GM21526 (cell line): ENCODE measurements at regions not wholly inside any gene's neighbourhood (a gene's known extent, or its start where the extent isn't known, plus 50 kb on each side); places are given as distances from the start of the nearest gene placed in this dataset.

Source experiments
- ATAC-seq: cut with Tn5 transposase; IDR thresholded peaks from one replicate; pipeline ENCODE4 v1.9.1; 2021; ENCODE audit warnings: moderate library complexity; ENCODE audit not compliant: unreplicated experiment, low FRiP score

GRCh38 chr4:64503945-64504675, 94.9 kb upstream of the TECRL start:
- ATAC-seq, result no peak

- ATAC-seq, result no peak
Measured at GRCh38 chr4:64503416-64503815, 94.2 kb upstream of the TECRL start.

- no peak for ATAC-seq
Measured at GRCh38 chr4:64497491-64497890, 88.2 kb upstream of the TECRL start.

- no peak for ATAC-seq
Measured at GRCh38 chr4:64495946-64496345, 86.7 kb upstream of the TECRL start.

- ATAC-seq, result no peak
Measured at GRCh38 chr4:64489628-64490027, 80.4 kb upstream of the TECRL start.

- no peak for ATAC-seq
Measured at GRCh38 chr4:64479338-64479737, 70.1 kb upstream of the TECRL start.

- ATAC-seq, result no peak
Measured at GRCh38 chr4:64477127-64477526, 67.9 kb upstream of the TECRL start.

- no peak for ATAC-seq
Measured at GRCh38 chr4:64465263-64465662, 56.0 kb upstream of the TECRL start.

GRCh38 chr4:64464581-64464980, 55.3 kb upstream of the TECRL start:
- no peak for ATAC-seq
